ENCODE measurements at regions not wholly inside any gene's neighbourhood (a gene's known extent, or its start where the extent isn't known, plus 50 kb on each side); places are given as distances from the start of the nearest gene placed in this dataset.

DNA sequence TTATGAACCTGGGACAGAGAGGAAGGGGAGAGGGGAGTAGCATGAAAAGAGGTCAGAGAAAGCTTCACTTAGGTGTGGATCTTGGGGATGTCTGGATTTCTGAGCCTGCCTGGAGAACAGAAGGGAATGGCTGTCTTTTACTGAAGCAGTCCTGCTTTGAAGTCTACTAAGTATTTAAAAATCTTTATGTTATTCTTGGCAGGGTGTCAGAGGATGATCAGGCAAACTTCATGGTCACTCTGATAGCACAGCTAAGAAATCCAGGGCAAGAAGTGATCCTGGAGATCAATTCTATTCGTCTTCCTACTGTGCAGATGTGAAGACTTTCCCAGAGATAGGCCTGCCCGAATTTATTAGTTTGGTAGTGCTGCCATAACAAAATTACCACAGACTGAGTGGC is 464.4 kb upstream of the BOD1L1 start:
- POLR2A ChIA-PET = no interaction called here
- H4K20me1 ChIP-seq (ENCODE audit: insufficient read depth) = no peaks in the 10 kb centered on the region
- H3K27ac ChIP-seq (ENCODE audit: low read depth in 2 of 2, low read length in 1 of 2) = no peak overlapping the region
- no peaks in the 10 kb centered on the region for H3F3A ChIP-seq (replicated peaks; ENCODE audit: insufficient read depth)
- no peak overlapping the region for H2AFZ ChIP-seq (ENCODE audit: low read depth)
- H3K9me3 ChIP-seq = no peaks in the 10 kb centered on the region
- no peak for DNase-seq
- no peaks in the 10 kb centered on the region for H3K79me2 ChIP-seq (ENCODE audit: insufficient read depth)
- H3K36me3 ChIP-seq (replicated peaks in 1 of 2; ENCODE audit: control insufficient read depth in 1 of 2, insufficient read depth in 2 of 2, low read length in 1 of 2) = no peaks in the 10 kb centered on the region
- H3K4me3 ChIP-seq (ENCODE audit: low read depth in 2 of 2, low read length in 1 of 2) = no peak overlapping the region
- no peaks in the 10 kb centered on the region for H3K9me2 ChIP-seq
- CTCF ChIA-PET = no interaction called here
- peaks cover 0 to 14% of the 10 kb centered on the region in 2 experiments; a peak in 1 of 4 replicates for H3K4me1 ChIP-seq (ENCODE audit: control insufficient read depth in 1 of 2, insufficient read depth in 2 of 2, low read depth in 1 of 2, low read length in 1 of 2)
- H3K4me2 ChIP-seq = no peak overlapping the region
- WGBS (ENCODE audit: low lambda C conversion rate) = 31% methylated on average over 2 of the region's 2 CpGs
- no peak overlapping the region for H3K9ac ChIP-seq
- TF ChIP-seq NFIC (IDR thresholded peaks at IDR 0.05; ENCODE audit: borderline replicate concordance) (no peak), TEAD4 (IDR thresholded peaks at IDR 0.05; ENCODE audit: borderline replicate concordance, insufficient read depth) (no peak), RXRA (IDR thresholded peaks at IDR 0.05; ENCODE audit: borderline replicate concordance, low read depth) (no peak), FOSL2 (IDR thresholded peaks at IDR 0.05; ENCODE audit: borderline replicate concordance, low read depth) (no peak), RAD21 (IDR thresholded peaks at IDR 0.05; ENCODE audit: low read length) (no peak), SIN3A (IDR thresholded peaks at IDR 0.05; ENCODE audit: borderline replicate concordance, low read depth, low read length) (no peak), NRF1 (IDR thresholded peaks at IDR 0.05; ENCODE audit: low read depth, low read length) (no peak), FOXM1 (IDR thresholded peaks at IDR 0.05; ENCODE audit: low read depth) (no peak), TAF1 (IDR thresholded peaks at IDR 0.05; ENCODE audit: borderline replicate concordance, low read depth, low read length) (no peak), MXI1 (IDR thresholded peaks at IDR 0.05; ENCODE audit: low read depth, low read length) (no peak), SMC3 (IDR thresholded peaks at IDR 0.05; ENCODE audit: low read depth, low read length) (no peak)
- TF ChIP-seq, protein P1, sequence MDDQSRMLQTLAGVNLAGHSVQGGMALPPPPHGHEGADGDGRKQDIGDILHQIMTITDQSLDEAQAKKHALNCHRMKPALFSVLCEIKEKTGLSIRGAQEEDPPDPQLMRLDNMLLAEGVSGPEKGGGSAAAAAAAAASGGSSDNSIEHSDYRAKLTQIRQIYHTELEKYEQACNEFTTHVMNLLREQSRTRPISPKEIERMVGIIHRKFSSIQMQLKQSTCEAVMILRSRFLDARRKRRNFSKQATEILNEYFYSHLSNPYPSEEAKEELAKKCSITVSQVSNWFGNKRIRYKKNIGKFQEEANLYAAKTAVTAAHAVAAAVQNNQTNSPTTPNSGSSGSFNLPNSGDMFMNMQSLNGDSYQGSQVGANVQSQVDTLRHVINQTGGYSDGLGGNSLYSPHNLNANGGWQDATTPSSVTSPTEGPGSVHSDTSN (IDR thresholded peaks at IDR 0.05) = no peak
- TF ChIP-seq, protein P2, sequence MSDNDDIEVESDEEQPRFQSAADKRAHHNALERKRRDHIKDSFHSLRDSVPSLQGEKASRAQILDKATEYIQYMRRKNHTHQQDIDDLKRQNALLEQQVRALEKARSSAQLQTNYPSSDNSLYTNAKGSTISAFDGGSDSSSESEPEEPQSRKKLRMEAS (IDR thresholded peaks at IDR 0.05; ENCODE audit: low read depth) = no peak
- TF ChIP-seq, protein P3, sequence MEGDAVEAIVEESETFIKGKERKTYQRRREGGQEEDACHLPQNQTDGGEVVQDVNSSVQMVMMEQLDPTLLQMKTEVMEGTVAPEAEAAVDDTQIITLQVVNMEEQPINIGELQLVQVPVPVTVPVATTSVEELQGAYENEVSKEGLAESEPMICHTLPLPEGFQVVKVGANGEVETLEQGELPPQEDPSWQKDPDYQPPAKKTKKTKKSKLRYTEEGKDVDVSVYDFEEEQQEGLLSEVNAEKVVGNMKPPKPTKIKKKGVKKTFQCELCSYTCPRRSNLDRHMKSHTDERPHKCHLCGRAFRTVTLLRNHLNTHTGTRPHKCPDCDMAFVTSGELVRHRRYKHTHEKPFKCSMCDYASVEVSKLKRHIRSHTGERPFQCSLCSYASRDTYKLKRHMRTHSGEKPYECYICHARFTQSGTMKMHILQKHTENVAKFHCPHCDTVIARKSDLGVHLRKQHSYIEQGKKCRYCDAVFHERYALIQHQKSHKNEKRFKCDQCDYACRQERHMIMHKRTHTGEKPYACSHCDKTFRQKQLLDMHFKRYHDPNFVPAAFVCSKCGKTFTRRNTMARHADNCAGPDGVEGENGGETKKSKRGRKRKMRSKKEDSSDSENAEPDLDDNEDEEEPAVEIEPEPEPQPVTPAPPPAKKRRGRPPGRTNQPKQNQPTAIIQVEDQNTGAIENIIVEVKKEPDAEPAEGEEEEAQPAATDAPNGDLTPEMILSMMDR (IDR thresholded peaks at IDR 0.05) = no peak
- H3K27me3 ChIP-seq (ENCODE audit: insufficient read depth) = no peaks in the 10 kb centered on the region

DNA sequence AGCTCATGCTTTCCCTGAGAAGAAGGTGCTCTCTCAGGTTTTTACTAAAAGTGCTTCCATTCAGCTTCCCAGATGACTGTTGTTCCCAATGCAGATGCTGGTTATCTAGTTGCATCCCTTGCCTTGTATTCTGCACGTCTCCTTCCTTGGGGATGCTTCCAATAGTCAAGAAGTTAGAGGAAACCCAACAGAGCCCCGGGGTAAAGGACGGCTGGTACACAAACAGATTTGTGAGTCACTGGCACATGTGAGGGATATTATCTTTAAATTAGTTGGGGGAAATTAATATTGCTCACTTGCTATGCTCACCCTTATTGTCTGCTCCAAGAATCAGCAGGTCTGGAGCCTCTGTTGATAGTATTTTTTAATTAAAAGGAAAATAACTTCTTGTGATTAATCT is 465.2 kb upstream of the BOD1L1 start:
- no peak overlapping the region for H3K4me2 ChIP-seq
- no peaks in the 10 kb centered on the region for H3F3A ChIP-seq (replicated peaks; ENCODE audit: insufficient read depth)
- CTCF ChIA-PET = no interaction called here
- no peaks in the 10 kb centered on the region for H3K36me3 ChIP-seq (replicated peaks in 1 of 2; ENCODE audit: control insufficient read depth in 1 of 2, insufficient read depth in 2 of 2, low read length in 1 of 2)
- no peak for TF ChIP-seq YY1 (IDR thresholded peaks at IDR 0.05; ENCODE audit: low read depth)
- TF ChIP-seq JUND (IDR thresholded peaks at IDR 0.05) = no peak
- TF ChIP-seq FOXM1 (IDR thresholded peaks at IDR 0.05; ENCODE audit: low read depth) = no peak
- no peak for TF ChIP-seq RXRA (IDR thresholded peaks at IDR 0.05; ENCODE audit: borderline replicate concordance, low read depth)
- TF ChIP-seq FOSL2 (IDR thresholded peaks at IDR 0.05; ENCODE audit: borderline replicate concordance, low read depth) = no peak
- TF ChIP-seq SMC3 (IDR thresholded peaks at IDR 0.05; ENCODE audit: low read depth, low read length) = no peak
- no peak for TF ChIP-seq RCOR1 (IDR thresholded peaks at IDR 0.05; ENCODE audit: low read length)
- TF ChIP-seq POLR2AphosphoS5 (IDR thresholded peaks at IDR 0.05; ENCODE audit: low read depth, low read length) = no peak
- H3K9me3 ChIP-seq = no peaks in the 10 kb centered on the region
- H3K9me2 ChIP-seq = no peaks in the 10 kb centered on the region
- H3K4me3 ChIP-seq (ENCODE audit: low read depth in 2 of 2, low read length in 1 of 2) = no peak overlapping the region
- H3K27ac ChIP-seq (ENCODE audit: low read depth in 2 of 2, low read length in 1 of 2) = no peak overlapping the region
- POLR2A ChIA-PET = no interaction called here
- peaks cover 0 to 21% of the 10 kb centered on the region in 2 experiments; a peak in 1 of 4 replicates for H3K4me1 ChIP-seq (ENCODE audit: control insufficient read depth in 1 of 2, insufficient read depth in 2 of 2, low read depth in 1 of 2, low read length in 1 of 2)
- no peaks in the 10 kb centered on the region for H3K79me2 ChIP-seq (ENCODE audit: insufficient read depth)
- DNase-seq = no peak
- WGBS (ENCODE audit: low lambda C conversion rate) = 64% methylated on average over 3 of the region's 3 CpGs
- H3K27me3 ChIP-seq (ENCODE audit: insufficient read depth) = no peaks in the 10 kb centered on the region
- no peaks in the 10 kb centered on the region for H4K20me1 ChIP-seq (ENCODE audit: insufficient read depth)
- H3K9ac ChIP-seq = no peak overlapping the region
- no peak overlapping the region for H2AFZ ChIP-seq (ENCODE audit: low read depth)

Data from SK-N-SH (cell line).